HEK293T (cell line): ENCODE measurements at regions not wholly inside any gene's neighbourhood (a gene's known extent, or its start where the extent isn't known, plus 50 kb on each side); places are given as distances from the start of the nearest gene placed in this dataset.

ENCODE experiments used
- BHLHE40 ChIP-seq: fragments of 450-650 bp; IDR thresholded peaks from 2 replicates; pipeline ENCODE4 v1.6.1; 2016; ENCODE audit warnings: mild to moderate bottlenecking, moderate library complexity, borderline replicate concordance
- FOXM1 ChIP-seq: fragments of 450-650 bp; IDR thresholded peaks from 2 replicates; pipeline ENCODE4 v1.6.1; 2017; ENCODE audit warnings: mild to moderate bottlenecking, borderline replicate concordance
- LEF1 ChIP-seq: fragments of 450-650 bp; IDR thresholded peaks from 2 replicates; pipeline ENCODE4 v1.6.1; 2017; ENCODE audit warnings: mild to moderate bottlenecking, borderline replicate concordance
- SP1 ChIP-seq: fragments of 450-650 bp; IDR thresholded peaks from 2 replicates; pipeline ENCODE4 v1.6.1; 2017

DNA sequence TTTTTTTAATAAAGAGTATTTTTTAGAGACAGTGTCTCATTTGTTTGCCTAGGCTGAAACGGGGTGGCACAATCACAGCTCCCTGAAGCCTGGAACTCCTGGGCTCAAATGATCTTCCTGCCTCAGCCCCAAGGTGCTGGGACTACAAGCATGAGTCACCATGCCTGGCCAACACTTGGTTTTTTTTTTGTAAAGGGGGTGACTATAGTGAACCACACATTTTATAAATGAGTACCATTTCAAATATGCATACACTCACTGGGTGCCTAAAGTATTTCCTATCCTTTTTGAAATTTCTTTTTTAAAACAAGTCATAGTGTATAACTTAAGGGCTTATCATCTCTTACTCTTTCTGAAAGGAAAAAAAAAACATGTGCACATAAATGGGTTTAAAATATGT is 325.2 kb upstream of the MEIS2 start:
- TF ChIP-seq BHLHE40 (no peak), LEF1 (no peak), FOXM1 (no peak), SP1 (no peak)
